Esophagus squamous epithelium (tissue), 4 donors: ENCODE measurements at regions not wholly inside any gene's neighbourhood (a gene's known extent, or its start where the extent isn't known, plus 50 kb on each side); places are given as distances from the start of the nearest gene placed in this dataset.

ENCODE experiments used
- CTCF ChIP-seq, 6 experiments: fragments of 450-650 bp in 4 of 6; fragments of 200-600 bp in 2 of 6; sonication (generic) in 2 of 6; IDR thresholded peaks; one replicate each; pipeline ENCODE4 v1.5.1; 2016 to 2019; ENCODE audit warnings: antibody characterized with exemption in 6 of 6, mild to moderate bottlenecking in 4 of 6, moderate library complexity in 4 of 6
- POLR2A ChIP-seq, 4 donors: fragments of 450-650 bp; IDR thresholded peaks; one replicate each; pipeline ENCODE4 v1.6.1; 2017; ENCODE audit warnings: antibody characterized with exemption in 4 of 4, mild to moderate bottlenecking in 4 of 4, moderate library complexity in 3 of 4

GRCh38 chr22:27218012-27218920 lies 560.9 kb downstream of the MIAT start:
- TF ChIP-seq CTCF (IDR thresholded peaks at IDR 0.05) (no peak), POLR2A (IDR thresholded peaks at IDR 0.05) (no peak)
